Trophoblast cell (in vitro differentiated cells and primary cell): ENCODE measurements at regions not wholly inside any gene's neighbourhood (a gene's known extent, or its start where the extent isn't known, plus 50 kb on each side); places are given as distances from the start of the nearest gene placed in this dataset.

ENCODE experiments used
- DNase-seq, 2 donors: peaks; one replicate each; pipeline ENCODE4 v3.0.0-alpha.2; 2016
- H2AFZ ChIP-seq: 2 replicates; pipeline ENCODE4 v1.6.1; 2013; ENCODE audit warnings: low read length, moderate library complexity, mild to moderate bottlenecking; ENCODE audit not compliant: insufficient read depth, poor library complexity
- H2AK5ac ChIP-seq: 2 replicates; pipeline ENCODE4 v1.6.1; 2013; ENCODE audit warnings: mild to moderate bottlenecking, low read length
- H2BK120ac ChIP-seq: 2 replicates; pipeline ENCODE4 v1.6.1; 2013; ENCODE audit warnings: low read length, mild to moderate bottlenecking, moderate library complexity; ENCODE audit not compliant: insufficient read depth, poor library complexity
- H2BK12ac ChIP-seq: 2 replicates; pipeline ENCODE4 v1.6.1; 2013; ENCODE audit warnings: mild to moderate bottlenecking, low read length, moderate library complexity
- H2BK5ac ChIP-seq: 2 replicates; pipeline ENCODE4 v1.6.1; 2013; ENCODE audit warnings: low read length, low read depth, moderate library complexity, mild to moderate bottlenecking; ENCODE audit not compliant: poor library complexity
- H3K14ac ChIP-seq: 2 replicates; pipeline ENCODE4 v1.6.1; 2013; ENCODE audit warnings: mild to moderate bottlenecking, low read length
- H3K18ac ChIP-seq: 2 replicates; pipeline ENCODE4 v1.6.1; 2013; ENCODE audit warnings: mild to moderate bottlenecking, low read length
- H3K23ac ChIP-seq: 2 replicates; pipeline ENCODE4 v1.6.1; 2013; ENCODE audit warnings: low read length
- H3K27ac ChIP-seq: 2 replicates; pipeline ENCODE4 v1.5.1; 2013; ENCODE audit warnings: low read depth, mild to moderate bottlenecking, inconsistent platforms, low read length, moderate library complexity
- H3K27me3 ChIP-seq: 2 replicates; pipeline ENCODE4 v1.6.1; 2013; ENCODE audit warnings: inconsistent platforms, mild to moderate bottlenecking, low read length, moderate library complexity; ENCODE audit not compliant: insufficient read depth
- H3K36me3 ChIP-seq, 2 experiments: 1 replicate in 1 of 2; 2 replicates in 1 of 2; pipeline ENCODE4 v1.6.1; 2013; ENCODE audit warnings: low read length in 2 of 2, mild to moderate bottlenecking in 2 of 2, moderate library complexity in 1 of 2; ENCODE audit not compliant: insufficient read depth in 2 of 2, control insufficient read depth in 1 of 2
- H3K4ac ChIP-seq: 2 replicates; pipeline ENCODE4 v1.6.1; 2013; ENCODE audit warnings: low read depth, mild to moderate bottlenecking, low read length, moderate library complexity
- H3K4me1 ChIP-seq, 2 experiments: 1 replicate in 1 of 2; 2 replicates in 1 of 2; pipeline ENCODE4 v1.6.1; 2013; ENCODE audit warnings: low read length in 2 of 2, mild to moderate bottlenecking in 2 of 2, moderate library complexity in 1 of 2; ENCODE audit not compliant: insufficient read depth in 2 of 2, control insufficient read depth in 1 of 2
- H3K4me2 ChIP-seq: 2 replicates; pipeline ENCODE4 v1.6.1; 2013; ENCODE audit warnings: inconsistent platforms, mild to moderate bottlenecking, low read length, moderate library complexity
- H3K4me3 ChIP-seq: 2 replicates; pipeline ENCODE4 v1.5.1; 2013; ENCODE audit warnings: mild to moderate bottlenecking, low read depth, low read length, inconsistent platforms
- H3K79me1 ChIP-seq: one replicate; pipeline ENCODE4 v1.6.1; 2013; ENCODE audit warnings: low read length
- H3K79me2 ChIP-seq: 2 replicates; pipeline ENCODE4 v1.6.1; 2013; ENCODE audit warnings: low read length, mild to moderate bottlenecking; ENCODE audit not compliant: control insufficient read depth, insufficient read depth, poor library complexity
- H3K9ac ChIP-seq: 2 replicates; pipeline ENCODE4 v1.6.1; 2013; ENCODE audit warnings: mild to moderate bottlenecking, low read length
- H3K9me3 ChIP-seq: 2 replicates; pipeline ENCODE4 v1.6.1; 2013; ENCODE audit warnings: low read depth, mild to moderate bottlenecking, control low read depth, inconsistent platforms, low read length; ENCODE audit not compliant: insufficient read depth
- H4K12ac ChIP-seq: 2 replicates; pipeline ENCODE4 v1.6.1; 2013; ENCODE audit warnings: low read depth, mild to moderate bottlenecking, low read length, moderate library complexity
- H4K8ac ChIP-seq: 2 replicates; pipeline ENCODE4 v1.6.1; 2013; ENCODE audit warnings: low read depth, mild to moderate bottlenecking, low read length, moderate library complexity
- H4K91ac ChIP-seq: one replicate; pipeline ENCODE4 v1.6.1; 2013; ENCODE audit warnings: low read depth, mild to moderate bottlenecking, low read length, moderate library complexity
- whole genome bisulfite sequencing: extraction: QIAGEN DNeasy Blood & Tissue Kit; methylation state at CpG from one replicate; pipeline ENCODE4 v1.1.7; 2013; ENCODE audit warnings: missing lambda C conversion rate; ENCODE audit not compliant: insufficient read length, insufficient coverage; ENCODE audit errors: extremely low coverage; 5-methylcytosine and 5-hydroxymethylcytosine counted together

DNA sequence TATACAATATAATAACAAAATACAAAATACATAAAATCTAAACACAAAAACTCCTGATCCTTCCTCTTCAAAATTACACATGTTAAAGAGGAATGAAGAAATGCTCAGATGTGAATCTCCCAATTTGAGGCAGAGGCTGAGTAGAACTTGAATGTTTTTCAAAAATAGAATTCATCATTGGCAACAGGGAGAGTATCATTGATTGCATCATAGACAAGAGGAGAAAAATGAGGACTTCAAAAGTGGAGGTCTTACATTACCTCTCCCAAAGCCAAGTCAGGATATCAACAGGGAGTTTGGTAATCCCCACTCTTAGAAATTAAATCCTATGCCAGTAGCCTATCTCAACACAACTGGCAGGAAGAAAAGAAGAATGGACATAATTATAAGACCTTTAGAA is 2023.9 kb upstream of the CELF4 start:
- Histone ChIP-seq H3K36me3 (no peaks in the 10 kb centered on the region), H3K79me2 (no peaks in the 10 kb centered on the region), H3K14ac (no peak overlapping the region), H3K4me3 (no peak overlapping the region), H4K8ac (no peak overlapping the region), H2BK5ac (no peak overlapping the region), H3K27me3 (no peaks in the 10 kb centered on the region), H2BK120ac (no peak overlapping the region), H3K18ac (no peak overlapping the region), H2BK12ac (no peak overlapping the region), H3K4ac (no peak overlapping the region), H3K23ac (no peak overlapping the region), H3K9me3 (no peaks in the 10 kb centered on the region), H2AFZ (no peak overlapping the region), H3K4me2 (no peak overlapping the region), H3K79me1 (no peaks in the 10 kb centered on the region), H4K91ac (no peak overlapping the region), H3K9ac (no peak overlapping the region), H3K4me1 (peaks cover 3 to 6% of the 10 kb centered on the region in 2 experiments), H3K27ac (no peak overlapping the region), H4K12ac (no peak overlapping the region), H2AK5ac (no peak overlapping the region)
- no peak for DNase-seq

DNA sequence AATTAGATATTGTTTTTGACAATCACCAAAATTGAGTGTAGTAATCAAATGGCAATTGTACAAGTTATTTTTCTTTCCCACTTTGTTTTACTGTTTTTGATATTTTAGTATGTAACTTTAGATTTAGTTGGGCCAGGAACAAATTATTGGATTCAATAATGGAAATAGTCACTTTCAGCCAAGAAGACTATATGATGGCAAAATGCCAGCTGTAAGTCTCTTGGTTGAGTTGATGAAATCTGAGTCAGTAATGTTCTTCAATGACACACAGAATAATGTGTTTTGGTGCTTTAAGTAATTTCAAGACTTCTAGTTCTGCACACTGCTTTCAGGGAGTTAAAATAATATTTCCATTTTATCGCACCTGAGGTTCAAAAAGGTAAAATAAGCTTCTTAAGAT is 2022.0 kb upstream of the CELF4 start:
- no peak overlapping the region for H2AFZ ChIP-seq
- H4K12ac ChIP-seq, result no peak overlapping the region
- no peaks in the 10 kb centered on the region for H3K79me2 ChIP-seq
- peaks cover 3 to 6% of the 10 kb centered on the region in 2 experiments for H3K4me1 ChIP-seq
- H3K23ac ChIP-seq, result no peak overlapping the region
- no peaks in the 10 kb centered on the region for H3K27me3 ChIP-seq
- no peak overlapping the region for H3K4me2 ChIP-seq
- no peak overlapping the region for H4K91ac ChIP-seq
- no peak for DNase-seq
- H3K14ac ChIP-seq, result no peak overlapping the region
- H3K27ac ChIP-seq, result no peak overlapping the region
- no peaks in the 10 kb centered on the region for H3K36me3 ChIP-seq
- H4K8ac ChIP-seq, result no peak overlapping the region
- H2BK120ac ChIP-seq, result no peak overlapping the region
- H3K4ac ChIP-seq, result no peak overlapping the region
- no peak overlapping the region for H2BK12ac ChIP-seq
- H3K79me1 ChIP-seq, result no peaks in the 10 kb centered on the region
- H2AK5ac ChIP-seq, result no peak overlapping the region
- H3K9ac ChIP-seq, result no peak overlapping the region
- no peak overlapping the region for H2BK5ac ChIP-seq
- no CpG with 5 or more reads among the region's 1 CpG for WGBS
- H3K18ac ChIP-seq, result no peak overlapping the region
- no peak overlapping the region for H3K4me3 ChIP-seq
- H3K9me3 ChIP-seq, result no peaks in the 10 kb centered on the region

DNA sequence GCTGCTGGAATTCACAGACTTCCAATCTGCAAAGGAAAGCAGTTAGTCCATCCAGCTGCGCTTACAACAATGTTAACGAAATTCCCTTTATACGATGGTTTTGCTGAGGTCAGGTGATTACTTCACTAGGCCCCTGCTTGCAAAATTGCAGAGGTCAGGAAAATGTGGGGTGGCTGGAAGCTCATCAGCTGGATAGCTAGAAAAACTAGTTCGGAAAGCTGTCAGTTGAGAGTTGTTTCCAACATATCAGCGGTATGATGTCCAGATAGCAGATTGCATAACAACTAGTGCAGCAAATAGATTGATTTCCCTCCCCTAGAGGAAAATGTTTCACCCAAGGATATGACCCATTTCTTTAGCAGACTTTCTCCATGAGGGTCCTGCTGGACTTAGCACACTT is 2021.1 kb upstream of the CELF4 start:
- peak; percentile 18 to 62 for DNase-seq

DNA sequence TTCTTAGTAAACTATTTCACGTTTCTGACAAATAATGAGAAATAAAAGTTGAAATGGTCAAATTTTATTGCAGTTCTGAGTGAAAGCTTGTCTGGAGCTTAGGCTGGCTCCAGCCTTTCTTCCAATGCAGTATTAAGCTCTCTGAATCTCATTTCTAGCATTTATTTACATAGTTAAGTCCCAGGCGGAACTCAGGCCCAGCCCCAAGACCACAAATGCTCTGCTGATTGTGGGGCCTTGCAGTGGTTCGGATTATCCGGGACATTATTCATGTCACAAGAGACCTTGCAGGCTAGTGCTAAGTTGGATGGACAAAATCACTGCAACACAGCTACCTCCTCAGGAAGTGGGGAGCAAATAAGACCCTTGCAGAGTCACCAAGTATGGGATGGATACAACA is 2009.3 kb upstream of the CELF4 start:
- H3K9me3 ChIP-seq, result no peaks in the 10 kb centered on the region
- peak overlapping the region; percentile 52 for H2BK120ac ChIP-seq
- H3K79me2 ChIP-seq, result no peaks in the 10 kb centered on the region
- peak overlapping the region; percentile 60 for H3K14ac ChIP-seq
- DNase-seq, result no peak
- H3K79me1 ChIP-seq, result peaks cover 7% of the 10 kb centered on the region
- no peak overlapping the region for H4K8ac ChIP-seq
- no peak overlapping the region for H3K23ac ChIP-seq
- no CpG with 5 or more reads among the region's 4 CpGs for WGBS
- H3K27ac ChIP-seq, result no peak overlapping the region
- H2AK5ac ChIP-seq, result no peak overlapping the region
- H2BK12ac ChIP-seq, result peak overlapping the region; percentile 61
- no peak overlapping the region for H3K9ac ChIP-seq
- H3K4me1 ChIP-seq, result peaks cover 2 to 12% of the 10 kb centered on the region in 2 experiments
- no peak overlapping the region for H2AFZ ChIP-seq
- H3K4me3 ChIP-seq, result no peak overlapping the region
- H4K12ac ChIP-seq, result no peak overlapping the region
- H3K36me3 ChIP-seq, result no peaks in the 10 kb centered on the region
- no peak overlapping the region for H3K4ac ChIP-seq
- peak overlapping the region; percentile 9 for H2BK5ac ChIP-seq
- H3K18ac ChIP-seq, result no peak overlapping the region
- no peaks in the 10 kb centered on the region for H3K27me3 ChIP-seq
- peak overlapping the region; percentile 2 for H4K91ac ChIP-seq
- H3K4me2 ChIP-seq, result no peak overlapping the region

More for the DNA sequence above, 2021.1 kb upstream of the CELF4 start:
- Histone ChIP-seq H3K79me1 (no peaks in the 10 kb centered on the region), H4K91ac (no peak overlapping the region), H2BK12ac (no peak overlapping the region), H3K27me3 (no peaks in the 10 kb centered on the region), H3K14ac (no peak overlapping the region), H3K4me1 (peaks cover 3 to 6% of the 10 kb centered on the region in 2 experiments), H3K36me3 (no peaks in the 10 kb centered on the region), H3K18ac (no peak overlapping the region), H2BK5ac (no peak overlapping the region), H4K12ac (no peak overlapping the region), H3K4ac (no peak overlapping the region), H3K79me2 (no peaks in the 10 kb centered on the region), H3K9ac (no peak overlapping the region), H3K4me2 (peak overlapping the region; percentile 43), H3K9me3 (no peaks in the 10 kb centered on the region), H4K8ac (no peak overlapping the region), H3K23ac (no peak overlapping the region), H2BK120ac (no peak overlapping the region), H2AK5ac (no peak overlapping the region), H2AFZ (no peak overlapping the region), H3K27ac (no peak overlapping the region), H3K4me3 (no peak overlapping the region)
- no CpG with 5 or more reads among the region's 5 CpGs for WGBS
